HL-60 (cell line): ENCODE measurements at regions not wholly inside any gene's neighbourhood (a gene's known extent, or its start where the extent isn't known, plus 50 kb on each side); places are given as distances from the start of the nearest gene placed in this dataset.

Experiments used
- POLR2AphosphoS5 ChIP-seq: IDR thresholded peaks from 2 replicates; pipeline ENCODE4 v1.6.1; 2012; ENCODE audit warnings: low read depth
- TF ChIP-seq, protein P1 (sequence below): IDR thresholded peaks from one replicate; pipeline ENCODE4 v1.5.1; 2011; ENCODE audit warnings: low read length, control low read depth, inconsistent platforms; ENCODE audit not compliant: insufficient read depth

- TF ChIP-seq, protein P1, sequence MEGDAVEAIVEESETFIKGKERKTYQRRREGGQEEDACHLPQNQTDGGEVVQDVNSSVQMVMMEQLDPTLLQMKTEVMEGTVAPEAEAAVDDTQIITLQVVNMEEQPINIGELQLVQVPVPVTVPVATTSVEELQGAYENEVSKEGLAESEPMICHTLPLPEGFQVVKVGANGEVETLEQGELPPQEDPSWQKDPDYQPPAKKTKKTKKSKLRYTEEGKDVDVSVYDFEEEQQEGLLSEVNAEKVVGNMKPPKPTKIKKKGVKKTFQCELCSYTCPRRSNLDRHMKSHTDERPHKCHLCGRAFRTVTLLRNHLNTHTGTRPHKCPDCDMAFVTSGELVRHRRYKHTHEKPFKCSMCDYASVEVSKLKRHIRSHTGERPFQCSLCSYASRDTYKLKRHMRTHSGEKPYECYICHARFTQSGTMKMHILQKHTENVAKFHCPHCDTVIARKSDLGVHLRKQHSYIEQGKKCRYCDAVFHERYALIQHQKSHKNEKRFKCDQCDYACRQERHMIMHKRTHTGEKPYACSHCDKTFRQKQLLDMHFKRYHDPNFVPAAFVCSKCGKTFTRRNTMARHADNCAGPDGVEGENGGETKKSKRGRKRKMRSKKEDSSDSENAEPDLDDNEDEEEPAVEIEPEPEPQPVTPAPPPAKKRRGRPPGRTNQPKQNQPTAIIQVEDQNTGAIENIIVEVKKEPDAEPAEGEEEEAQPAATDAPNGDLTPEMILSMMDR, result no peak
- TF ChIP-seq POLR2AphosphoS5, result no peak
These were observed 84.6 kb upstream of the CDH20 start for GRCh38 chr18:61248589-61248988.
